ENCODE measurements at regions not wholly inside any gene's neighbourhood (a gene's known extent, or its start where the extent isn't known, plus 50 kb on each side); places are given as distances from the start of the nearest gene placed in this dataset.

- Histone ChIP-seq H3K4me3 (ENCODE audit: low read depth in 2 of 2, low read length in 1 of 2) (no peak overlapping the region), H3K4me2 (no peak overlapping the region), H3F3A (replicated peaks; ENCODE audit: insufficient read depth) (no peaks in the 10 kb centered on the region), H3K9ac (no peak overlapping the region), H2AFZ (ENCODE audit: low read depth) (no peak overlapping the region), H3K79me2 (ENCODE audit: insufficient read depth) (no peaks in the 10 kb centered on the region), H4K20me1 (ENCODE audit: insufficient read depth) (no peaks in the 10 kb centered on the region), H3K27me3 (ENCODE audit: insufficient read depth) (no peaks in the 10 kb centered on the region), H3K27ac (ENCODE audit: low read depth in 2 of 2, low read length in 1 of 2) (no peak overlapping the region), H3K4me1 (ENCODE audit: control insufficient read depth in 1 of 2, insufficient read depth in 2 of 2, low read depth in 1 of 2, low read length in 1 of 2) (peaks cover 0 to 8% of the 10 kb centered on the region in 2 experiments; a peak in 1 of 4 replicates), H3K36me3 (replicated peaks in 1 of 2; ENCODE audit: control insufficient read depth in 1 of 2, insufficient read depth in 2 of 2, low read length in 1 of 2) (no peaks in the 10 kb centered on the region), H3K9me3 (no peaks in the 10 kb centered on the region), H3K9me2 (no peaks in the 10 kb centered on the region)
- DNase-seq = no peak
- ChIA-PET POLR2A (no interaction called here), CTCF (interaction anchor here (1.0 kb wide), 1 partner anchor 832 kb away, joined by 3 read pairs; no protein-coding TSS in a partner anchor)
- TF ChIP-seq MAX (IDR thresholded peaks at IDR 0.05; ENCODE audit: low read depth) = no peak
- no peak for TF ChIP-seq CTCF (IDR thresholded peaks at IDR 0.05)
- TF ChIP-seq RAD21 (IDR thresholded peaks at IDR 0.05; ENCODE audit: low read length) = no peak
- no peak for TF ChIP-seq TCF12 (IDR thresholded peaks at IDR 0.05)
- no peak for TF ChIP-seq MEF2A (IDR thresholded peaks at IDR 0.05; ENCODE audit: borderline replicate concordance, low read depth)
- no peak for TF ChIP-seq FOSL2 (IDR thresholded peaks at IDR 0.05; ENCODE audit: borderline replicate concordance, low read depth)
- no peak for TF ChIP-seq RCOR1 (IDR thresholded peaks at IDR 0.05; ENCODE audit: low read length)
- TF ChIP-seq FOXJ3 (CRISPR knock-in tag; IDR thresholded peaks at IDR 0.05) = no peak
- no peak for TF ChIP-seq PBX3 (IDR thresholded peaks at IDR 0.05)
- TF ChIP-seq RXRA (IDR thresholded peaks at IDR 0.05; ENCODE audit: borderline replicate concordance, low read depth) = no peak
- no peak for TF ChIP-seq JUND (IDR thresholded peaks at IDR 0.05)
- TF ChIP-seq GABPA (IDR thresholded peaks at IDR 0.05; ENCODE audit: low read depth) = no peak
- no peak for TF ChIP-seq USF1 (IDR thresholded peaks at IDR 0.05; ENCODE audit: borderline replicate concordance, low read depth)
- TF ChIP-seq POLR2AphosphoS5 (IDR thresholded peaks at IDR 0.05; ENCODE audit: low read depth, low read length) = no peak
- TF ChIP-seq GATA2 (CRISPR knock-in tag; IDR thresholded peaks at IDR 0.05) = no peak
- TF ChIP-seq EZH2phosphoT487 (IDR thresholded peaks at IDR 0.05; ENCODE audit: borderline replicate concordance, low read depth) = no peak
- no peak for TF ChIP-seq FOXM1 (IDR thresholded peaks at IDR 0.05; ENCODE audit: low read depth)
- WGBS (ENCODE audit: low lambda C conversion rate) = 100% methylated on average over 1 of the region's 1 CpG
These were observed 418.7 kb upstream of the KIF2A start for GRCh38 chr5:61887271-61887670.
